ENCODE measurements at regions not wholly inside any gene's neighbourhood (a gene's known extent, or its start where the extent isn't known, plus 50 kb on each side); places are given as distances from the start of the nearest gene placed in this dataset.

DNA sequence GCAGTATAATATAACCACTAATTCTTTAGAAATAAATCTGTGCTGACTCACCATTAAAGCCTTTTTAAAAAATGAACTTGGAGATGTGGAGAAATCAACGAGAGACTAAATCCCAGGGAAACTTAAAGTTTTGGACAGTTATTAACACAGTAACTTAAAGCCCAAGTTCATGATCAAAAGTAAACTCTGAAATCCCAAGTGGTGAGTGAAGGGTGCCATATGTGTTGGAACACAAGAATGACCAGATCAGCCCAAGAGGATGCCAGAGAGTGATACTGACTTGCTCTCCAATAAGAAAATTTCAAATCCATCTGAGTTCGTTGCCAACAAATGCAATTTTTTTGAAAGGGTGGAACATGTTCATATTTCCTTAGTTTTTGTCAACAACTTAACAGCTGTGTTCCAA is 838.1 kb upstream of the ACVR2A start:
- TF ChIP-seq, protein P1, sequence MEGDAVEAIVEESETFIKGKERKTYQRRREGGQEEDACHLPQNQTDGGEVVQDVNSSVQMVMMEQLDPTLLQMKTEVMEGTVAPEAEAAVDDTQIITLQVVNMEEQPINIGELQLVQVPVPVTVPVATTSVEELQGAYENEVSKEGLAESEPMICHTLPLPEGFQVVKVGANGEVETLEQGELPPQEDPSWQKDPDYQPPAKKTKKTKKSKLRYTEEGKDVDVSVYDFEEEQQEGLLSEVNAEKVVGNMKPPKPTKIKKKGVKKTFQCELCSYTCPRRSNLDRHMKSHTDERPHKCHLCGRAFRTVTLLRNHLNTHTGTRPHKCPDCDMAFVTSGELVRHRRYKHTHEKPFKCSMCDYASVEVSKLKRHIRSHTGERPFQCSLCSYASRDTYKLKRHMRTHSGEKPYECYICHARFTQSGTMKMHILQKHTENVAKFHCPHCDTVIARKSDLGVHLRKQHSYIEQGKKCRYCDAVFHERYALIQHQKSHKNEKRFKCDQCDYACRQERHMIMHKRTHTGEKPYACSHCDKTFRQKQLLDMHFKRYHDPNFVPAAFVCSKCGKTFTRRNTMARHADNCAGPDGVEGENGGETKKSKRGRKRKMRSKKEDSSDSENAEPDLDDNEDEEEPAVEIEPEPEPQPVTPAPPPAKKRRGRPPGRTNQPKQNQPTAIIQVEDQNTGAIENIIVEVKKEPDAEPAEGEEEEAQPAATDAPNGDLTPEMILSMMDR (IDR thresholded peaks at IDR 0.05), result no peak
- TF ChIP-seq POLR2A (IDR thresholded peaks at IDR 0.05), result no peak
